ENCODE measurements at regions not wholly inside any gene's neighbourhood (a gene's known extent, or its start where the extent isn't known, plus 50 kb on each side); places are given as distances from the start of the nearest gene placed in this dataset.

DNA sequence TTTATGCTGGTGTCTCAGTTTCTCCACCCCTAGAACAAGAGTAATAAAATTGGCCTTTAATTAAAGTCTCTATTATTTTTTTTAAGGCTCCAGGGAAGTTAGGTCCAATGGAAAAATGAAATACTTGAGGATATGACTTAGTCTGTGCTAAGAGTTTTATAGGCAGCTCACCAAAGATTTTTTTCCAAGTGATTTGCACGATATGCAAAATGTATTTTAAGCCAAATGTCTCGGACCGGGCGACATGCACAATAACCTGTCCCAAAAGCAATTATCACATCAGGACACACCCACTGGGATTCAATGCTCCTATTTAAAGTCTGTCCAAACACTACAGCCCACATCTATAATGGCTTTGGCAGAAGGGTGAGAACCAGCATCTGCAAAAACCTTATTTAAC, 136.1 kb upstream of the ANKH start:
- TF ChIP-seq, protein P1, sequence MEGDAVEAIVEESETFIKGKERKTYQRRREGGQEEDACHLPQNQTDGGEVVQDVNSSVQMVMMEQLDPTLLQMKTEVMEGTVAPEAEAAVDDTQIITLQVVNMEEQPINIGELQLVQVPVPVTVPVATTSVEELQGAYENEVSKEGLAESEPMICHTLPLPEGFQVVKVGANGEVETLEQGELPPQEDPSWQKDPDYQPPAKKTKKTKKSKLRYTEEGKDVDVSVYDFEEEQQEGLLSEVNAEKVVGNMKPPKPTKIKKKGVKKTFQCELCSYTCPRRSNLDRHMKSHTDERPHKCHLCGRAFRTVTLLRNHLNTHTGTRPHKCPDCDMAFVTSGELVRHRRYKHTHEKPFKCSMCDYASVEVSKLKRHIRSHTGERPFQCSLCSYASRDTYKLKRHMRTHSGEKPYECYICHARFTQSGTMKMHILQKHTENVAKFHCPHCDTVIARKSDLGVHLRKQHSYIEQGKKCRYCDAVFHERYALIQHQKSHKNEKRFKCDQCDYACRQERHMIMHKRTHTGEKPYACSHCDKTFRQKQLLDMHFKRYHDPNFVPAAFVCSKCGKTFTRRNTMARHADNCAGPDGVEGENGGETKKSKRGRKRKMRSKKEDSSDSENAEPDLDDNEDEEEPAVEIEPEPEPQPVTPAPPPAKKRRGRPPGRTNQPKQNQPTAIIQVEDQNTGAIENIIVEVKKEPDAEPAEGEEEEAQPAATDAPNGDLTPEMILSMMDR (IDR thresholded peaks at IDR 0.05): no peak
- TF ChIP-seq POLR2A (IDR thresholded peaks at IDR 0.05): no peak
- Histone ChIP-seq H3K36me3 (no peaks in the 10 kb centered on the region), H3K27me3 (no peaks in the 10 kb centered on the region), H3K4me1 (no peaks in the 10 kb centered on the region), H3K9me3 (no peaks in the 10 kb centered on the region), H3K4me3 (no peak overlapping the region), H3K27ac (no peak overlapping the region)
- no peak for DNase-seq
- intact Hi-C loops (cut with DNase I; ENCODE audit: low total_unique reads): no loop called here

DNA sequence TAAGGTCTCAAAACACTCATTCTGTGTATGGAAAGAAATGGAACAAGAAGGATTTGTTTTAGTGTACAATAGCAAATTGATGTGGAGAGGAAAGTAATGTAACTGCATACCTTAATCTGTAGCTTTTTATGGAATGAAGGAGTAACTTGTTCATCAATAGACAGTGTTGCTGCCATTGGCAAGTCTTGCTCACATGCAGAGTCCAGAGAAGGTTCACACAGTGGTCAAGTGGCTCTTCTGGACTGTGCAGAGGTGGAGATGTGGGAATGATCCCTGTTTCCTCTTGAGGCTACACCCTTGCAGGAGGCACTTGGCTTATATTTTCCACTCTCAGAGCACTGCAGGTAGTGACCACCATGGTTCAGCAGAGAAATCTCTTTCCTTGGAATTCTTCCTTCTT, 132.9 kb upstream of the ANKH start:
- no peaks in the 10 kb centered on the region for H3K27me3 ChIP-seq
- H3K36me3 ChIP-seq: no peaks in the 10 kb centered on the region
- H3K27ac ChIP-seq: no peak overlapping the region
- no peaks in the 10 kb centered on the region for H3K9me3 ChIP-seq
- intact Hi-C loops (cut with DNase I; ENCODE audit: low total_unique reads): no loop called here
- DNase-seq: no peak
- no peaks in the 10 kb centered on the region for H3K4me1 ChIP-seq
- H3K4me3 ChIP-seq: no peak overlapping the region
- TF ChIP-seq POLR2A (IDR thresholded peaks at IDR 0.05): no peak
- TF ChIP-seq, protein P1 (IDR thresholded peaks at IDR 0.05): no peak

DNA sequence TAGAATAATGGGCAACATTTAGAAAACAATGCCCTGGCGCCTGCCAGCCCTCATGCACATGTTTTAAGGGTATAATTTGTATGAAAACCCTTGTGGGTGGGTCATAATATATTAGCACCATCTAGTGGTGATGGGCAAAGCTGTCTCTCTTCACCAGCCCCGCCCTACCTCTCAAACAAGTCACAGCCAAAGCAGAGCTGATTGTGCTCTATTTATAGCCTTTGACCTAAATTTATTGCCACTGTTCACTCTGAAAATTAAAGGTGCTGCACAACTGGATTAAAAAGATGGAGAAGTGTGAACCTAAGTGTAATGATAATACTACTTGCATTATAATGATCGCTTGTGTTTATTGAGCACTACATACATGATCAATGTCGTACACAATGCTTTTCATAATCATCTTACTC, 131.9 kb upstream of the ANKH start:
- TF ChIP-seq POLR2A (IDR thresholded peaks at IDR 0.05): no peak
- TF ChIP-seq, protein P1 (IDR thresholded peaks at IDR 0.05): peak; percentile 62 to 82 (median 68)
- Histone ChIP-seq H3K36me3 (no peaks in the 10 kb centered on the region), H3K27ac (no peak overlapping the region), H3K4me1 (no peaks in the 10 kb centered on the region), H3K4me3 (no peak overlapping the region), H3K9me3 (no peaks in the 10 kb centered on the region), H3K27me3 (no peaks in the 10 kb centered on the region)
- intact Hi-C loops (cut with DNase I; ENCODE audit: low total_unique reads): no loop called here
- peak in 1 of 2 donors; percentile 44 for DNase-seq

DNA sequence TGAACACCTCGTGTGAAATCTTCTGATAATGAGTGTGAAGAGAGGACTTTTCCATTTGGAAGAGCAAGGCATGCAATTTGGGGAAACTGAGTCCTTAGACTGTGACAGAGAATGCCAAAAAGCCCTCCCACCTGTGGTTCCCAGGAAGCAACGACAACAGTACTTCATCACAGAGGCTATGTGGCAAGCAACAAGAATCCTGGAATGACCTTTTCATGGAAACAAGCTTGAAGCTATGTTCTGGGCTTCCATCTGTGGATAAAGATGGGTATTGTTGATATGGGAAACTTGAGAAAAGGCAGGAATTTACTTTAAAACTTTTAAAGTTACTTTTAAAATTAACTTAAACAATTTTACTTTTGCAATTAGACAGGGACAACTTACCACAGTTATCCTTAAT, 131.2 kb upstream of the ANKH start:
- no peak for DNase-seq
- TF ChIP-seq, protein P1 (IDR thresholded peaks at IDR 0.05): no peak
- no peak for TF ChIP-seq POLR2A (IDR thresholded peaks at IDR 0.05)
- H3K9me3 ChIP-seq: no peaks in the 10 kb centered on the region
- H3K27me3 ChIP-seq: no peaks in the 10 kb centered on the region
- intact Hi-C loops (cut with DNase I; ENCODE audit: low total_unique reads): no loop called here
- H3K27ac ChIP-seq: no peak overlapping the region
- no peak overlapping the region for H3K4me3 ChIP-seq
- H3K4me1 ChIP-seq: no peaks in the 10 kb centered on the region
- no peaks in the 10 kb centered on the region for H3K36me3 ChIP-seq

DNA sequence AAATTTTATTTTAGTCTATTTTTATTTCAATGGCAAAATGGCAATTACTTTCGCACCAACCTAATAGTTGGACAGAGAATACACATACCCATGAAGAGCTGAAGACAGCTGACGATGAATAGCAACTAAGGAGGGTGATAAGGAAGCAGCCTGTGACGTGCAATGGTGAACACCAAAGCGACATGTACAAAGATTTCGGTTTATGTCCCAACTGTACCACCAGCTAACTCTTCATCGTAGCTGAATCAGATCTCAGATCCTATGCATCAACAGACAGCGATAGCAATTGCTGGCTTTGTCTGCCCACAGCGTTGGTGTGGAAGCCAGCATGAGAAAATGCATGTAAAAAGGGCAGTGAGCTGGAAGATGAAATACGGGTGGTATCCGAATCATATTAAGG, 130.6 kb upstream of the ANKH start:
- Histone ChIP-seq H3K4me3 (no peak overlapping the region), H3K4me1 (no peaks in the 10 kb centered on the region), H3K27ac (no peak overlapping the region), H3K9me3 (no peaks in the 10 kb centered on the region), H3K27me3 (no peaks in the 10 kb centered on the region), H3K36me3 (no peaks in the 10 kb centered on the region)
- TF ChIP-seq POLR2A (IDR thresholded peaks at IDR 0.05): no peak
- TF ChIP-seq, protein P1 (IDR thresholded peaks at IDR 0.05): no peak
- DNase-seq: no peak
- intact Hi-C loops (cut with DNase I; ENCODE audit: low total_unique reads): no loop called here

All from uterus (tissue), 3 donors.